AG04449 (cell line): ENCODE measurements at regions not wholly inside any gene's neighbourhood (a gene's known extent, or its start where the extent isn't known, plus 50 kb on each side); places are given as distances from the start of the nearest gene placed in this dataset.

Experiments used
- CTCF ChIA-PET: fragments of 350-600 bp; formaldehyde crosslinking; extraction: SDS; loops from one replicate; lab custom pipeline; 2021; ENCODE audit warnings: antibody characterized with exemption; lab: Yijun Ruan, JAX
- POLR2A ChIA-PET: fragments of 400-600, 350-600 bp; formaldehyde crosslinking; extraction: SDS; loops from one replicate; lab custom pipeline; 2020; ENCODE audit warnings: antibody characterized with exemption, inconsistent platforms; lab: Yijun Ruan, JAX
- DNase-seq: peaks from one replicate; pipeline ENCODE4 v3.0.0-alpha.2; 2010; ENCODE audit warnings: low read depth, low spot score
- H3K4me3 ChIP-seq: 2 replicates; pipeline ENCODE4 v1.5.1; 2011; ENCODE audit warnings: low read depth, mild to moderate bottlenecking, control low read depth, low read length
- CTCF ChIP-seq: IDR thresholded peaks from one replicate; pipeline ENCODE4 v1.5.1; 2011; ENCODE audit warnings: mild to moderate bottlenecking, moderate library complexity, low read length, control low read depth, inconsistent platforms; ENCODE audit not compliant: insufficient read depth; ENCODE audit errors: missing control alignments

GRCh38 chr15:38176691-38177090, 75.9 kb upstream of the SPRED1 start:
- ChIA-PET CTCF (no interaction called here), POLR2A (no interaction called here)
- DNase-seq: no peak
- no peak for TF ChIP-seq CTCF
- no peak overlapping the region for H3K4me3 ChIP-seq

GRCh38 chr15:38182900-38183299, 69.7 kb upstream of the SPRED1 start:
- TF ChIP-seq CTCF: no peak
- ChIA-PET CTCF (no interaction called here), POLR2A (no interaction called here)
- H3K4me3 ChIP-seq: no peak overlapping the region
- DNase-seq: no peak

- no peak overlapping the region for H3K4me3 ChIP-seq
- POLR2A ChIA-PET: no interaction called here
- no peak for DNase-seq
- TF ChIP-seq CTCF: no peak
- CTCF ChIA-PET: no interaction called here
Observed at GRCh38 chr15:38186507-38186906, 66.1 kb upstream of the SPRED1 start.

GRCh38 chr15:38187630-38188313, 64.9 kb upstream of the SPRED1 start:
- CTCF ChIA-PET: no interaction called here
- POLR2A ChIA-PET: interaction anchor here (0.7 kb wide), 1 partner anchor 15 kb away, joined by 3 read pairs; no protein-coding TSS in a partner anchor
- DNase-seq: no peak

GRCh38 chr15:38189671-38190295, 62.9 kb upstream of the SPRED1 start:
- ChIA-PET CTCF (no interaction called here), POLR2A (no interaction called here)
- no peak for DNase-seq
- H3K4me3 ChIP-seq: no peak overlapping the region
- TF ChIP-seq CTCF: no peak

More at GRCh38 chr15:38187630-38188313, 64.9 kb upstream of the SPRED1 start:
- H3K4me3 ChIP-seq: no peak overlapping the region
- no peak for TF ChIP-seq CTCF

- TF ChIP-seq CTCF: no peak
- no peak overlapping the region for H3K4me3 ChIP-seq
- ChIA-PET CTCF (no interaction called here), POLR2A (no interaction called here)
- no peak for DNase-seq
Observed at GRCh38 chr15:38190501-38190900, 62.1 kb upstream of the SPRED1 start.
